Neural progenitor cell (in vitro differentiated cells): ENCODE measurements at regions not wholly inside any gene's neighbourhood (a gene's known extent, or its start where the extent isn't known, plus 50 kb on each side); places are given as distances from the start of the nearest gene placed in this dataset.

Experiments used
- EZH2 ChIP-seq: fragments of 200-600 bp; sonication (generic); IDR thresholded peaks from 2 replicates; pipeline ENCODE4 v1.6.1; 2017; ENCODE audit warnings: antibody characterized with exemption, mild to moderate bottlenecking, moderate library complexity
- TF ChIP-seq, protein P1 (sequence below): fragments of 200-600 bp; sonication (generic); IDR thresholded peaks from 2 replicates; pipeline ENCODE4 v1.5.1; 2017; ENCODE audit warnings: antibody characterized with exemption, mild to moderate bottlenecking

DNA sequence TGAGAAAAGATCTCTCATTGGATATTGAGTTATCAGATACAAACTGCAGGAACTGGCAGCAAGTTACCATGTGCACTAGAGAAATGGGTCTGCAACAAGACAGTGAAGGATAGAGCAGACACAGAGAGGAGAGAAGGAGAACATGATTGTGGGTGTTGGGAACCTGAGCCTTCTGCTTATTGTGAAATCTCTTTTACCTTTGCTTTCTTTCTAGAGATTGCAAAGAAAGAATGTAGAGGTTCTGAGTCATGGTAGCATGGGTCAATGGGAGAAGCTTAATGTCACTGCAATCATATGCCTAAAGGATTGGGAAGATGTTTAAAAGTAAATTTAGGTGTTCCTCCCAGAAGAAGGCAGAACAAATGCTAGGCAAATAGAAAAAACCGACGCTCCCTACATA is 821.4 kb downstream of the CCSER2 start:
- TF ChIP-seq, protein P1, sequence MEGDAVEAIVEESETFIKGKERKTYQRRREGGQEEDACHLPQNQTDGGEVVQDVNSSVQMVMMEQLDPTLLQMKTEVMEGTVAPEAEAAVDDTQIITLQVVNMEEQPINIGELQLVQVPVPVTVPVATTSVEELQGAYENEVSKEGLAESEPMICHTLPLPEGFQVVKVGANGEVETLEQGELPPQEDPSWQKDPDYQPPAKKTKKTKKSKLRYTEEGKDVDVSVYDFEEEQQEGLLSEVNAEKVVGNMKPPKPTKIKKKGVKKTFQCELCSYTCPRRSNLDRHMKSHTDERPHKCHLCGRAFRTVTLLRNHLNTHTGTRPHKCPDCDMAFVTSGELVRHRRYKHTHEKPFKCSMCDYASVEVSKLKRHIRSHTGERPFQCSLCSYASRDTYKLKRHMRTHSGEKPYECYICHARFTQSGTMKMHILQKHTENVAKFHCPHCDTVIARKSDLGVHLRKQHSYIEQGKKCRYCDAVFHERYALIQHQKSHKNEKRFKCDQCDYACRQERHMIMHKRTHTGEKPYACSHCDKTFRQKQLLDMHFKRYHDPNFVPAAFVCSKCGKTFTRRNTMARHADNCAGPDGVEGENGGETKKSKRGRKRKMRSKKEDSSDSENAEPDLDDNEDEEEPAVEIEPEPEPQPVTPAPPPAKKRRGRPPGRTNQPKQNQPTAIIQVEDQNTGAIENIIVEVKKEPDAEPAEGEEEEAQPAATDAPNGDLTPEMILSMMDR, result no peak
- TF ChIP-seq EZH2, result no peak
